ENCODE measurements at regions not wholly inside any gene's neighbourhood (a gene's known extent, or its start where the extent isn't known, plus 50 kb on each side); places are given as distances from the start of the nearest gene placed in this dataset.

- in situ Hi-C loops (cut with MboI; ENCODE audit: low sequenced_read_pairs) (no loop called here), dilution Hi-C loops (cut with HindIII; ENCODE audit: low sequenced_read_pairs, unreplicated experiment) (no loop called here), intact Hi-C loops (cut with micrococcal nuclease) (no loop called here)
- Histone ChIP-seq H2AK9ac (replicated peaks; ENCODE audit: low read depth, low read length, poor library complexity) (no peak overlapping the region), H3K4me3 (ENCODE audit: insufficient read depth, low read depth, low read length) (no peak overlapping the region), H2BK15ac (ENCODE audit: low read depth, low read length) (no peak overlapping the region), H2AFZ (replicated peaks; ENCODE audit: low read length, poor library complexity) (no peak overlapping the region), H3K4ac (ENCODE audit: low read depth, low read length) (no peak overlapping the region), H3K27ac (ENCODE audit: insufficient read depth, low read length) (no peak overlapping the region), H2AK5ac (ENCODE audit: low read depth, low read length) (no peak overlapping the region), H3K27me3 (ENCODE audit: control insufficient read depth, insufficient read depth, low read length) (no peaks in the 10 kb centered on the region), H3K9ac (ENCODE audit: low read depth, low read length) (no peak overlapping the region), H3K36me3 (ENCODE audit: control insufficient read depth, insufficient read depth, low read length) (peaks cover 35% of the 10 kb centered on the region), H3K4me2 (ENCODE audit: low read depth, low read length) (no peak overlapping the region), H2BK20ac (ENCODE audit: low read depth, low read length) (no peak overlapping the region), H3K9me3 (ENCODE audit: control insufficient read depth, insufficient read depth, low read length) (peaks cover 22% of the 10 kb centered on the region), H4K8ac (ENCODE audit: low read depth in 2 of 2, low read length in 2 of 2) (no peak overlapping the region), H3K4me1 (ENCODE audit: control insufficient read depth, insufficient read depth, low read length) (no peaks in the 10 kb centered on the region), H3K23ac (ENCODE audit: low read depth, low read length) (no peak overlapping the region), H3K18ac (ENCODE audit: low read depth, low read length) (no peak overlapping the region), H3K56ac (ENCODE audit: extremely low read depth, insufficient read depth, low read length) (no peak overlapping the region), H3K9me1 (ENCODE audit: insufficient read depth, low read length) (no peaks in the 10 kb centered on the region), H2BK120ac (ENCODE audit: low read depth, low read length) (no peak overlapping the region), H4K5ac (ENCODE audit: low read depth, low read length) (no peak overlapping the region), H4K20me1 (ENCODE audit: insufficient read depth, low read length) (no peaks in the 10 kb centered on the region), H3K79me1 (ENCODE audit: low read depth in 1 of 2, low read length in 2 of 2) (peaks cover 0 to 3% of the 10 kb centered on the region in 2 experiments; a peak in 1 of 4 replicates), H3K14ac (replicated peaks; ENCODE audit: low read depth, low read length) (no peak overlapping the region), H4K91ac (ENCODE audit: insufficient read depth, low read depth, low read length) (no peak overlapping the region), H2BK5ac (ENCODE audit: low read depth, low read length, poor library complexity, severe bottlenecking) (no peak overlapping the region)
- ATAC-seq (ENCODE audit: low read depth) (no peak), DNase-seq (no peak)
- WGBS, 2 experiments (ENCODE audit: extremely low coverage in 2 of 2, insufficient read length in 1 of 2), result no CpG with 5 or more reads among the region's 3 CpGs
- ChIA-PET POLR2A (ENCODE audit: unreplicated experiment) (interaction anchor here (0.6 kb wide), 1 partner anchor 484 kb away, joined by 4 read pairs; no protein-coding TSS in a partner anchor), CTCF (interaction anchor here (0.6 kb wide), 1 partner anchor 214 kb away, joined by 4 read pairs; no protein-coding TSS in a partner anchor)
- no TSS peak for BruUV-seq (replicated peaks)
- no peak for TF ChIP-seq BHLHE40 (IDR thresholded peaks at IDR 0.05; ENCODE audit: low read depth, low read length)
- no peak for TF ChIP-seq MAZ (IDR thresholded peaks at IDR 0.05; ENCODE audit: borderline replicate concordance, low read depth, low read length)
- no peak for TF ChIP-seq RFX5 (IDR thresholded peaks at IDR 0.05; ENCODE audit: low read depth, low read length)
- TF ChIP-seq MAFK (IDR thresholded peaks at IDR 0.05; ENCODE audit: low read depth, low read length), result no peak
- no peak for TF ChIP-seq CHD1 (IDR thresholded peaks at IDR 0.05; ENCODE audit: low read depth, low read length)
- TF ChIP-seq FOS (IDR thresholded peaks at IDR 0.05; ENCODE audit: low read depth, low read length), result no peak
- no peak for TF ChIP-seq POLR2A (IDR thresholded peaks at IDR 0.05; ENCODE audit: low read depth, low read length)
- no peak for TF ChIP-seq USF2 (IDR thresholded peaks at IDR 0.05; ENCODE audit: low read depth, low read length)
- no peak for TF ChIP-seq ELK1 (IDR thresholded peaks at IDR 0.05; ENCODE audit: borderline replicate concordance, low read depth, low read length)
- no peak for TF ChIP-seq MXI1 (IDR thresholded peaks at IDR 0.05; ENCODE audit: borderline replicate concordance, low read depth, low read length)
Measured at GRCh38 chr11:122294041-122294440, 178.0 kb upstream of the BLID start.
